Neutrophil (primary cell): ENCODE measurements at regions not wholly inside any gene's neighbourhood (a gene's known extent, or its start where the extent isn't known, plus 50 kb on each side); places are given as distances from the start of the nearest gene placed in this dataset.

ENCODE experiments used
- H3K27ac ChIP-seq: fragments of 200-600 bp; sonication (generic); 2 replicates; pipeline ENCODE4 v1.5.1; 2016; ENCODE audit warnings: mild to moderate bottlenecking, moderate library complexity
- H3K27me3 ChIP-seq: fragments of 200-600 bp; sonication (generic); 2 replicates; pipeline ENCODE4 v1.6.0; 2016; ENCODE audit warnings: mild to moderate bottlenecking
- H3K36me3 ChIP-seq: fragments of 200-600 bp; sonication (generic); 2 replicates; pipeline ENCODE4 v1.5.1; 2017
- H3K4me1 ChIP-seq, 2 experiments: fragments of 200-600 bp in 1 of 2; sonication (generic) in 1 of 2; 1 replicate in 1 of 2; 2 replicates in 1 of 2; pipeline versions ENCODE4 v1.5.1 to v1.6.1; 2013 to 2016; ENCODE audit warnings: low read depth in 1 of 2, low read length in 1 of 2, mild to moderate bottlenecking in 1 of 2, moderate library complexity in 1 of 2; ENCODE audit not compliant: control insufficient read depth in 1 of 2, insufficient read depth in 1 of 2
- H3K4me3 ChIP-seq, 2 experiments: fragments of 200-600 bp in 1 of 2; sonication (generic) in 1 of 2; 1 replicate in 1 of 2; 2 replicates in 1 of 2; pipeline ENCODE4 v1.5.1; 2013 to 2016; ENCODE audit warnings: low read depth in 1 of 2, low read length in 1 of 2, mild to moderate bottlenecking in 1 of 2, moderate library complexity in 1 of 2
- H3K9me3 ChIP-seq: fragments of 200-600 bp; sonication (generic); 2 replicates; pipeline ENCODE4 v1.5.1; 2016
- TF ChIP-seq, protein P1 (sequence below): fragments of 200-600 bp; sonication (generic); IDR thresholded peaks from 2 replicates; pipeline ENCODE4 v1.5.1; 2016; ENCODE audit warnings: antibody characterized with exemption

DNA sequence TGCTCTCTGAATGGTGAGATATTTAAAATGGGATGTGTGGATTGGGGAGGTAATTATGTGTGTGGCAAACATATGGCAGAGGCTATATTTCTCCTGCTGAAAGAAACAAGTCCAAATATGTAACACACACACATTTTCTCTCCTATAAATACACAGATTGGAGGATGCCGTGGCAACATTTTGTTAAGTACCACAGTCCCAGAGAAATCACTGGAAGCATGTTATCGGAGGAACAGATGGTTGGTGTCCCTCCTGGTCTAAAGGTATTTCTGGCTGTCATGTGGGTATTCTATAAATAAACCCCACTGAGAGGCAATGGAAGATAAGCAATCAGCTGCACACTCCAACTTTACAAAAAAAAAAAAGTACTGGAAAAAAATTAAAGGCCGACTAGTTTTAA lies 528.3 kb upstream of the BOD1L1 start:
- no peaks in the 10 kb centered on the region for H3K4me1 ChIP-seq
- H3K9me3 ChIP-seq: no peaks in the 10 kb centered on the region
- H3K4me3 ChIP-seq: no peak overlapping the region
- H3K27me3 ChIP-seq: no peaks in the 10 kb centered on the region
- no peaks in the 10 kb centered on the region for H3K36me3 ChIP-seq
- no peak overlapping the region for H3K27ac ChIP-seq
- TF ChIP-seq, protein P1, sequence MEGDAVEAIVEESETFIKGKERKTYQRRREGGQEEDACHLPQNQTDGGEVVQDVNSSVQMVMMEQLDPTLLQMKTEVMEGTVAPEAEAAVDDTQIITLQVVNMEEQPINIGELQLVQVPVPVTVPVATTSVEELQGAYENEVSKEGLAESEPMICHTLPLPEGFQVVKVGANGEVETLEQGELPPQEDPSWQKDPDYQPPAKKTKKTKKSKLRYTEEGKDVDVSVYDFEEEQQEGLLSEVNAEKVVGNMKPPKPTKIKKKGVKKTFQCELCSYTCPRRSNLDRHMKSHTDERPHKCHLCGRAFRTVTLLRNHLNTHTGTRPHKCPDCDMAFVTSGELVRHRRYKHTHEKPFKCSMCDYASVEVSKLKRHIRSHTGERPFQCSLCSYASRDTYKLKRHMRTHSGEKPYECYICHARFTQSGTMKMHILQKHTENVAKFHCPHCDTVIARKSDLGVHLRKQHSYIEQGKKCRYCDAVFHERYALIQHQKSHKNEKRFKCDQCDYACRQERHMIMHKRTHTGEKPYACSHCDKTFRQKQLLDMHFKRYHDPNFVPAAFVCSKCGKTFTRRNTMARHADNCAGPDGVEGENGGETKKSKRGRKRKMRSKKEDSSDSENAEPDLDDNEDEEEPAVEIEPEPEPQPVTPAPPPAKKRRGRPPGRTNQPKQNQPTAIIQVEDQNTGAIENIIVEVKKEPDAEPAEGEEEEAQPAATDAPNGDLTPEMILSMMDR: no peak

- no peaks in the 10 kb centered on the region for H3K9me3 ChIP-seq
- no peaks in the 10 kb centered on the region for H3K4me1 ChIP-seq
- no peak overlapping the region for H3K27ac ChIP-seq
- no peaks in the 10 kb centered on the region for H3K27me3 ChIP-seq
- no peaks in the 10 kb centered on the region for H3K36me3 ChIP-seq
- TF ChIP-seq, protein P1: no peak
- H3K4me3 ChIP-seq: no peak overlapping the region
Observed at GRCh38 chr4:14157262-14157661, 529.7 kb upstream of the BOD1L1 start.

- no peaks in the 10 kb centered on the region for H3K9me3 ChIP-seq
- TF ChIP-seq, protein P1: no peak
- H3K4me3 ChIP-seq: no peak overlapping the region
- no peaks in the 10 kb centered on the region for H3K27me3 ChIP-seq
- no peak overlapping the region for H3K27ac ChIP-seq
- H3K36me3 ChIP-seq: no peaks in the 10 kb centered on the region
- peaks cover 0 to 11% of the 10 kb centered on the region in 2 experiments for H3K4me1 ChIP-seq
Observed at GRCh38 chr4:14165222-14165920, 537.8 kb upstream of the BOD1L1 start.

GRCh38 chr4:14167876-14168510 lies 540.5 kb upstream of the BOD1L1 start:
- Histone ChIP-seq H3K36me3 (no peaks in the 10 kb centered on the region), H3K27me3 (no peaks in the 10 kb centered on the region), H3K4me1 (peaks cover 0 to 11% of the 10 kb centered on the region in 2 experiments), H3K27ac (no peak overlapping the region), H3K4me3 (no peak overlapping the region), H3K9me3 (no peaks in the 10 kb centered on the region)
- TF ChIP-seq, protein P1: no peak

GRCh38 chr4:14168919-14169318 lies 541.4 kb upstream of the BOD1L1 start:
- H3K36me3 ChIP-seq: no peaks in the 10 kb centered on the region
- H3K27me3 ChIP-seq: no peaks in the 10 kb centered on the region
- TF ChIP-seq, protein P1: no peak
- H3K27ac ChIP-seq: no peak overlapping the region
- peaks cover 0 to 11% of the 10 kb centered on the region in 2 experiments for H3K4me1 ChIP-seq
- H3K4me3 ChIP-seq: no peak overlapping the region
- no peaks in the 10 kb centered on the region for H3K9me3 ChIP-seq
